ENCODE measurements at regions not wholly inside any gene's neighbourhood (a gene's known extent, or its start where the extent isn't known, plus 50 kb on each side); places are given as distances from the start of the nearest gene placed in this dataset.
"Not testable (repeated sequence)": the region's sequence is repeated elsewhere in the genome, so short reads cannot be mapped to it uniquely, and the experiment has no call there.

DNA sequence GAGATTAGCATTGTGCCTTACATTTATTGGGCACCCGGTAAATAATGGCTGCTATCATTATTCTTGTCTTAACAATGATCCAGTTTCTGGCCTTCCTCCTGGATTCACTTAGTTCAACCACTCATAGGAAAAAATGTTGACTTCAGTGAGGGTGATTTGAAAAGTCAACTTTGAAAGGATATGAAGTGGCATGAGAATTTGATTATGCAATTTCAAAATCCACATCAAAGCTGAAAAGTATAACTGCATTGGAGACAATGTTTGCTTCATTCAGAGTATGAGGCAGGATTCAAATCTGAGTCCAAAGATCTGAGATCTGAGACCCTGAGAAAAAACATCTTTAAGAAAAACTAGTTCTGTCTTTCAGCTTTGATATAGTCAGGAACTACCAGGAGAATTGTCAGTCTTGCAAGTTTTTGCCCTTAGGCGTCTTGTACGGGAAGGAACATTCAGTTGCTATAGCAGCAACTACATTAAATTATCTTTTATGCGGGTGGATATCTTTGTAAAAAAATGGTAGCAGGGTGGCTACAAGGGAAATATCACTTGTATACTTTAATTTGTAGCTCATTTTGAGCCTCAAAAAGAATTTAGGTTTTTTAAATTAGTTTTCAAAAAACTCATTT, 587.5 kb upstream of the LCORL start:
- H3K4me3 ChIP-seq (ENCODE audit: low read length), result no peak overlapping the region
- no peaks in the 10 kb centered on the region for H3K36me3 ChIP-seq (ENCODE audit: control insufficient read depth, low read depth, low read length)
- H3K27ac ChIP-seq (ENCODE audit: low read length), result no peak overlapping the region
- no peaks in the 10 kb centered on the region for H3K27me3 ChIP-seq (ENCODE audit: control insufficient read depth, insufficient read depth, low read length)
- no peak overlapping the region for H3K9ac ChIP-seq (ENCODE audit: low read length)
- H3K9me3 ChIP-seq (ENCODE audit: control insufficient read depth, low read depth, low read length), result no peaks in the 10 kb centered on the region
- H3K4me1 ChIP-seq (ENCODE audit: control insufficient read depth, low read depth, low read length), result no peaks in the 10 kb centered on the region

DNA sequence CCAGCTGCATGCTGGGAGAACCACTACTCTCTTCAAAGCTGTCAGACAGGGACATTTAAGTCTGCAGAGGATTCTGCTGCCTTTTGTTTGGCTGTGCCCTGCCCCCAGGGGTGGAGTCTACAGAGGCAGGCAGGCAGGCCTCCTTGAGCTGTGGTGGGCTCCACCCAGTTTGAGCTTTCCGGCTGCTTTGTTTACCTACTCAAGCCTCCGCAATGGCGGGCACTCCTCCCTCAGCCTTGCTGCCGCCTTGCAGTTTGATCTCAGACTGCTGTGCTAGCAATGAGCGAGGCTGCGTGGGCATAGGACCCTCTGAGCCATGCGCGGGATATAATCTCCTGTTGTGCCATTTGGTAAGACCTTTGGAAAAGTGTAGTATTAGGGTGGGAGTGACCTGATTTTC, 581.1 kb upstream of the LCORL start:
- not testable (repeated sequence) for H3K27ac ChIP-seq (ENCODE audit: low read length); H3K36me3 ChIP-seq (ENCODE audit: control insufficient read depth, low read depth, low read length); H3K4me1 ChIP-seq (ENCODE audit: control insufficient read depth, low read depth, low read length); H3K9ac ChIP-seq (ENCODE audit: low read length); H3K27me3 ChIP-seq (ENCODE audit: control insufficient read depth, insufficient read depth, low read length); H3K4me3 ChIP-seq (ENCODE audit: low read length); H3K9me3 ChIP-seq (ENCODE audit: control insufficient read depth, low read depth, low read length)

DNA sequence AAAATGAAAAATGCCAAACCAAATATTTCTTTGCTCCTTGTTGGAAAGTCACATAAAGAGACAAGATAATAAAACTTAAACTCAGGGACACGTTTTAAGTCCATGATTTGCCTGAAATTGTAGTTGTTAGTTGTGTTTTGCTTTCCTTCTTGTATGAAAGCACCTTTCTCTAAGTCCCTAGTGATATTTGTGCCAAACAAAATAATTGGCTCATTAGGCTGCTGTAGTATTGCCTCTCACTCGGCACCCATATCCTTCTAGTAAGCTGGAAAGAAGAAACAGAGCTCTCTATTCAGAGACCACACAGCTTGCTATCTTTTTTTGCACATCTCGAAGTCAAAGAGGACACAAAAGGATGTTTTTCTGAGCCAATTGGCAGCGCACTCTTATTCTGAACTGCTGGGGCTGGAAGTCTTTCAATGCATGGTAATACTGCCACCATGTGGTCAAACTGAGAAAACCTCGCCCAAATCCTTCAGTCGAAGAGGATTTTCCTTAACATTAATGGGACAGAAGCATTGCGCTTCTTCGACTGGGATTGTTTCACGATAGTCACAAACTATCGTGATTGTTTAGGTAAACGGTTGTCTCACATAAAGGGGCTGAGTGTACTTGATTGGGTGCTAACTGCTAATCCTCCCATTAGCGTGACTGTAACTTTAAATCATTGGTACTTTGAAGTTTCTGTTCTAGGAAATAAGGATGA, 571.9 kb upstream of the LCORL start:
- H3K4me1 ChIP-seq (ENCODE audit: control insufficient read depth, low read depth, low read length), result peaks cover 5% of the 10 kb centered on the region
- H3K27ac ChIP-seq (ENCODE audit: low read length), result no peak overlapping the region
- no peak overlapping the region for H3K4me3 ChIP-seq (ENCODE audit: low read length)
- no peaks in the 10 kb centered on the region for H3K27me3 ChIP-seq (ENCODE audit: control insufficient read depth, insufficient read depth, low read length)
- H3K36me3 ChIP-seq (ENCODE audit: control insufficient read depth, low read depth, low read length), result no peaks in the 10 kb centered on the region
- H3K9ac ChIP-seq (ENCODE audit: low read length), result no peak overlapping the region
- H3K9me3 ChIP-seq (ENCODE audit: control insufficient read depth, low read depth, low read length), result no peaks in the 10 kb centered on the region

DNA sequence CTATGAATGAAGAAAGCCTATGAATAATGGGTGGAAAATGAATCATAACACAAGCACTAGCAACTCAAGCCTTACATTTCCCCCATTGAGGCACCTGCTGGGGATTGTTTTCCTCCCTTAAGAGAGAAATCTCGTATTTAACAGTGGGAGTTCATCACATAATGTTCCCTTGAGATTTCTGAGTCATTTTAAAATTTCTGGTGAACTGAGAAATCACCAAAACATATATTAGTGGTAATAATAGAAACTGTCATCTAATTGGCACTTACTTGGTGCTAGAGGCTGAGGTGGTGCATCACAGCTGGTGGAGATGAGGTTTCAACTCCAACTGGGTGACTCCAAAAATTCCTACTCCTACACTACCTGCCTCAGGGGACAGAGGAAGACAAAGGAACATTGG, 561.3 kb upstream of the LCORL start:
- Histone ChIP-seq H3K27me3 (ENCODE audit: control insufficient read depth, insufficient read depth, low read length) (no peaks in the 10 kb centered on the region), H3K4me1 (ENCODE audit: control insufficient read depth, low read depth, low read length) (no peaks in the 10 kb centered on the region), H3K27ac (ENCODE audit: low read length) (no peak overlapping the region), H3K9ac (ENCODE audit: low read length) (no peak overlapping the region), H3K36me3 (ENCODE audit: control insufficient read depth, low read depth, low read length) (no peaks in the 10 kb centered on the region), H3K9me3 (ENCODE audit: control insufficient read depth, low read depth, low read length) (no peaks in the 10 kb centered on the region), H3K4me3 (ENCODE audit: low read length) (no peak overlapping the region)

DNA sequence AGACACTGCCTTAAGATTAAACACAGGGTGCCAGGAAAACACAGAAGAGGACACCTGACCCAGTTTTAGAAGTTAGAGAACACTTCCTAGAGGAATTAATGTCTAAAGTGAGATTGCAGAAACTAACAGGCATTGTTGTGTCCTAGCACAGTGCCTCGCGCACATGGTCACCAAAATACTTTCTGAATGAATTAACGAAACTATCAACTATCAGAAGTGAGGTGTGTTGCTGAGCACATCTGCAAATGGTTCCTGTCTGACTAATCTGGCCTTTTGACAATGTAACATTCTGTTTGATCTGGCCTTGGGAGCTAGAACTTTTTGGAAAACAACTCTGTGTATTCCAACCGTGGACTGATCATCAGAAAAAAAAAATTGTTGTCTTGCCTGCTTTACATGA, 556.8 kb upstream of the LCORL start:
- no peak overlapping the region for H3K4me3 ChIP-seq (ENCODE audit: low read length)
- H3K4me1 ChIP-seq (ENCODE audit: control insufficient read depth, low read depth, low read length), result no peaks in the 10 kb centered on the region
- no peaks in the 10 kb centered on the region for H3K36me3 ChIP-seq (ENCODE audit: control insufficient read depth, low read depth, low read length)
- H3K9ac ChIP-seq (ENCODE audit: low read length), result no peak overlapping the region
- H3K27ac ChIP-seq (ENCODE audit: low read length), result no peak overlapping the region
- H3K9me3 ChIP-seq (ENCODE audit: control insufficient read depth, low read depth, low read length), result no peaks in the 10 kb centered on the region
- no peaks in the 10 kb centered on the region for H3K27me3 ChIP-seq (ENCODE audit: control insufficient read depth, insufficient read depth, low read length)

DNA sequence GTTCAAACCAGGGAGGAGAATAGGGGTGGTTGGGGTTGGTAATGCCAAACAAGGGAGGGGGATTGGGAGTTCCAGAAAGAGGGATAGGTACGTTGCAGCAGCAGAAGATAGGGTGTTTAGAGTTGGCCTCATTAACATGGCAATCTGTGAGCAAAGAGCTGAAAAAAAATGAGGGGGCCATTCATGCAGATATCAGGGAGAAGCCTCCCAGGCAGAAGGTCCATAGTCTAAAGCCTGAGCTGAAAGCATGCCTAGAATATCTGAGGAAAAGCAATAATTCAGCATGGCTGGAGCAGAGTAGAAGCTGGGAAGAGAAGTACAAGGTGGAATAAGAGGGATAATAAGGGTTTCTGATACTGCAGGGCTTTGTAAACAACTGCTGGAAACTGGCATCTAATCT, 550.9 kb upstream of the LCORL start:
- Histone ChIP-seq H3K9ac (ENCODE audit: low read length) (no peak overlapping the region), H3K4me1 (ENCODE audit: control insufficient read depth, low read depth, low read length) (no peaks in the 10 kb centered on the region), H3K27ac (ENCODE audit: low read length) (no peak overlapping the region), H3K27me3 (ENCODE audit: control insufficient read depth, insufficient read depth, low read length) (no peaks in the 10 kb centered on the region), H3K36me3 (ENCODE audit: control insufficient read depth, low read depth, low read length) (no peaks in the 10 kb centered on the region), H3K4me3 (ENCODE audit: low read length) (no peak overlapping the region), H3K9me3 (ENCODE audit: control insufficient read depth, low read depth, low read length) (no peaks in the 10 kb centered on the region)

DNA sequence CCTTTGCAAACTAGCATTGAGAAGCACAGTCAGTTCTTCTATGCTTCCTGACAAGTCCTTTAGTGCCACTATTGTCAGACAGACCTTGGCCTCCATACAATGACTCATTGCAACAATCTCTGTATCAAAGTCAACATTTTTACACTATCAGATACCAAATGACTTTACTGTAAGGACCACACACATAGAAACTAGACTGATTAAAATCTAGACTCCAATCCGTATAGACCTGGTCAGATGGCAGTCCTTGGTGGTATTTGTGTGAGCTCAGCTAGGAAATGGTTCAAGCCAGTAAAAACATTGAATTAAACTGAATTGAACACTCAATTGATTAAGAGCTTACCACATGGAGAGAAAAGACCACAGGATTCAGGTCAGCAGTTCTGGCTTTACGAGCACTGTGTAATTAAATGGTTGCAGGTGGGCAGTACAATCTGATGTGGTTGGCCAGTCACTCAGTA, 549.8 kb upstream of the LCORL start:
- Histone ChIP-seq H3K9me3 (ENCODE audit: control insufficient read depth, low read depth, low read length) (no peaks in the 10 kb centered on the region), H3K4me1 (ENCODE audit: control insufficient read depth, low read depth, low read length) (no peaks in the 10 kb centered on the region), H3K27me3 (ENCODE audit: control insufficient read depth, insufficient read depth, low read length) (no peaks in the 10 kb centered on the region), H3K9ac (ENCODE audit: low read length) (no peak overlapping the region), H3K4me3 (ENCODE audit: low read length) (no peak overlapping the region), H3K36me3 (ENCODE audit: control insufficient read depth, low read depth, low read length) (no peaks in the 10 kb centered on the region), H3K27ac (ENCODE audit: low read length) (no peak overlapping the region)

DNA sequence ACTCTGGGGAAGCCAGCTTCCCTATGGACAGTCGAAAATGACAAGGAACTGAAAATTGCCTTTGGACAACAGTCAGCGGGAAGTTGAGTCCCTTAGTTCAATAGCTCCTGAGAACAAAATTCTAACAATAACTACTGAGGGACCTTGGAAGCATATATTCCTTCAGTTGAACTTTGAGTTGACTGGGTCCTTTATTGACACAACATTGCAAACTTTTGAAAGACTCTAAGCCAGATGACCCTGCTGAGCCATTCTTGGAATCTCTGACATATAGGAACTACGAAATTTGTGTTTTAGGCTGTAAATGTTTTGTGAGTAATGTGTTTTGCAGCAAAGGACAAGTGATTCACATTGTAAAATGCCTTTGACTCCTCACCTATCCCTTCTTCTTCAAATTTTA, 548.8 kb upstream of the LCORL start:
- Histone ChIP-seq H3K27ac (ENCODE audit: low read length) (no peak overlapping the region), H3K36me3 (ENCODE audit: control insufficient read depth, low read depth, low read length) (no peaks in the 10 kb centered on the region), H3K4me1 (ENCODE audit: control insufficient read depth, low read depth, low read length) (no peaks in the 10 kb centered on the region), H3K9ac (ENCODE audit: low read length) (no peak overlapping the region), H3K9me3 (ENCODE audit: control insufficient read depth, low read depth, low read length) (no peaks in the 10 kb centered on the region), H3K27me3 (ENCODE audit: control insufficient read depth, insufficient read depth, low read length) (no peaks in the 10 kb centered on the region), H3K4me3 (ENCODE audit: low read length) (no peak overlapping the region)

DNA sequence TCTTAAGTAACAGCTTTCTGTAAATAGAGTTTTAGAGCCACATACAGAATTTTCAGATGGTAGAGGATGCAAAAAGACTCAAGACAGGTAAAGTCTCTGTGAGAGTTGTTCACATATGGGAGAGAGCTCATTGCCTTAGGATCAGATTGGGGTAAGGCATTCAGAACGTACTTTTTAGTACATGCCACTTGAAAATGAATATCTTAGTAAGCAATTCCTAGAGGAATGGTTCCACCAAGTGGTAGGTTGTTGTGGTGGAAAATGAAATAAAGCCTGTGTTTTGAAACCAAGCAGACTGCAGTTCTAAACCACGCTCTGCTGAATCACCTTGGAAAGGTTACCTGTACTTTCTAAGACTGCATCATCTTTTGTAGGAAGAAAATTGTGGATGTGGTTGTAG, 547.0 kb upstream of the LCORL start:
- Histone ChIP-seq H3K27ac (ENCODE audit: low read length) (no peak overlapping the region), H3K9ac (ENCODE audit: low read length) (no peak overlapping the region), H3K4me1 (ENCODE audit: control insufficient read depth, low read depth, low read length) (no peaks in the 10 kb centered on the region), H3K4me3 (ENCODE audit: low read length) (no peak overlapping the region), H3K9me3 (ENCODE audit: control insufficient read depth, low read depth, low read length) (no peaks in the 10 kb centered on the region), H3K27me3 (ENCODE audit: control insufficient read depth, insufficient read depth, low read length) (no peaks in the 10 kb centered on the region), H3K36me3 (ENCODE audit: control insufficient read depth, low read depth, low read length) (no peaks in the 10 kb centered on the region)

DNA sequence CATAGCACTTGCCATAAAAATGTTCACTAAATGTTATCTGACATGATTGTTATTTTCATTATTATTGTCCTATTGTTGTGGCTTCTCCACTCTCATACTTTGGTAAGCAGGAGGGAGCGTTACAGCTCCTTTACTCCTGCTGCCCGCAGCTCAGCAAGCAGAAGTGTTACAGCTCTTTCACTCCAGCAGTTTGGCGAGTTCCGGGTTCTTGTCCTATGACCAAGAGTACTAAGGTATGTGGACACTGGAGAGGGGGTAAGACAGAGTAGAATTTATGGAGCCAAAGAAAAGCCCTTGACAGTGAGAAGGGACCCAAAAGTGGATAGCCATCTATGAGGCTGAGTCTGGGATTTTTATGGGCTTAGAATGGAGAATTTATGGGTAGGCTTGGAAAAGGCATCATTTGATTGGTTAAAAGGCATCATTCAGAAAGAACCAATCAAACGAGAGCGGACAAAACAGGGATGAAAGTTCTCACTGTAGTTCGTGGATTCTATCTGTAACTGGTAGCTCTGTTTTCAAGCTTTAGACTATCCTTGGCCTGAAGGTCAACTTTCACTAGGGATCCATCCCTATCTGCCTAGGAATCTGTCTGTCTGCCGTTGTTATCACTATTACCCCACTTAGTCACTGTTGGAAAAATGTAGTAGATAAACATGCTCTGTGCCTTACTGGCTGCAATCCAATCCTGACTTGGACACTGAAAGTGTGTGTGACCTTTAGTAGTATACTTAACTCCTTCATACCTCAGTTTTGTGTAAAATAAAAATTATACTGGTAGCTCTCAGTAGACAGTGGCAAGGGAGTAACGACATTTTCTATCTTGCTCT, 545.6 kb upstream of the LCORL start:
- no peaks in the 10 kb centered on the region for H3K4me1 ChIP-seq (ENCODE audit: control insufficient read depth, low read depth, low read length)
- no peak overlapping the region for H3K4me3 ChIP-seq (ENCODE audit: low read length)
- H3K36me3 ChIP-seq (ENCODE audit: control insufficient read depth, low read depth, low read length), result no peaks in the 10 kb centered on the region
- no peak overlapping the region for H3K27ac ChIP-seq (ENCODE audit: low read length)
- H3K27me3 ChIP-seq (ENCODE audit: control insufficient read depth, insufficient read depth, low read length), result no peaks in the 10 kb centered on the region
- no peak overlapping the region for H3K9ac ChIP-seq (ENCODE audit: low read length)
- H3K9me3 ChIP-seq (ENCODE audit: control insufficient read depth, low read depth, low read length), result no peaks in the 10 kb centered on the region

DNA sequence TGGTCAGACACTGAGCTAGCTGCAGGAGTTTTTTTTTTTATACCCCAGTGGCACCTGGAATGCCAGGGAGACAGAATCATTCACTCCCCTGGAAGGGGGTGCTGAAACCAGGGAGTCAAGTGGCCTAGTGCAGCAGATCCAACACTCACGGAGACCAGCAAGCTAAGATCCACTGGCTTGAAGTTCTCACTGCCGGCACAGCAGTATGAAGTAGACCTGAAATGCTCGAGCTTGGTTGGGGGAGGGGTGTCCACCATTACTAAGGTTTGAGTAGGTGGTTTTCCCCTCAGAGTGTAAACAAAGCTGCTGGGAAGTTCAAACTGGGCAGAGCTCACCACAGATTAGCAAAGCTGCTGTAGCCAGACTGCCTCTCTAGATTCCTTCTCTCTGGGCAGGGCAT, 537.9 kb upstream of the LCORL start:
- Histone ChIP-seq H3K27ac (ENCODE audit: low read length) (no peak overlapping the region), H3K4me1 (ENCODE audit: control insufficient read depth, low read depth, low read length) (peaks cover 14% of the 10 kb centered on the region), H3K36me3 (ENCODE audit: control insufficient read depth, low read depth, low read length) (no peaks in the 10 kb centered on the region), H3K4me3 (ENCODE audit: low read length) (no peak overlapping the region), H3K9ac (ENCODE audit: low read length) (no peak overlapping the region), H3K27me3 (ENCODE audit: control insufficient read depth, insufficient read depth, low read length) (no peaks in the 10 kb centered on the region), H3K9me3 (ENCODE audit: control insufficient read depth, low read depth, low read length) (peaks cover 4% of the 10 kb centered on the region)

Data from iPS-18a (cell line).